HG03060 (cell line): ENCODE measurements at regions not wholly inside any gene's neighbourhood (a gene's known extent, or its start where the extent isn't known, plus 50 kb on each side); places are given as distances from the start of the nearest gene placed in this dataset.

Source experiments
- ATAC-seq: cut with Tn5 transposase; IDR thresholded peaks from one replicate; pipeline ENCODE4 v1.9.1; 2021; ENCODE audit warnings: low read depth, moderate number of reproducible peaks; ENCODE audit not compliant: unreplicated experiment

- no peak for ATAC-seq
Measured at GRCh38 chr12:93127582-93128331, 198.7 kb upstream of the EEA1 start.

GRCh38 chr12:93128332-93128707 lies 199.2 kb upstream of the EEA1 start:
- ATAC-seq, result no peak

GRCh38 chr12:93130366-93131054 lies 201.4 kb upstream of the EEA1 start:
- ATAC-seq, result no peak

GRCh38 chr12:93133361-93133760 lies 204.3 kb upstream of the EEA1 start:
- no peak for ATAC-seq

GRCh38 chr12:93134175-93134890 lies 205.2 kb upstream of the EEA1 start:
- no peak for ATAC-seq

GRCh38 chr12:93134893-93135285 lies 205.8 kb upstream of the EEA1 start:
- no peak for ATAC-seq

GRCh38 chr12:93135286-93136239 lies 206.5 kb upstream of the EEA1 start:
- ATAC-seq, result no peak

GRCh38 chr12:93136253-93137055 lies 207.4 kb upstream of the EEA1 start:
- ATAC-seq, result no peak

GRCh38 chr12:93137656-93138612 lies 208.8 kb upstream of the EEA1 start:
- ATAC-seq, result peak; percentile 41

- peak; percentile 42 for ATAC-seq
Measured at GRCh38 chr12:93139028-93139665, 210.1 kb upstream of the EEA1 start.

GRCh38 chr12:93140325-93140724 lies 211.2 kb upstream of the EEA1 start:
- ATAC-seq, result no peak

GRCh38 chr12:93140801-93141200 lies 211.7 kb upstream of the EEA1 start:
- ATAC-seq, result no peak

- ATAC-seq, result no peak
Measured at GRCh38 chr12:93142881-93143280, 213.8 kb upstream of the EEA1 start.

GRCh38 chr12:93144109-93144508 lies 215.0 kb upstream of the EEA1 start:
- ATAC-seq, result no peak

GRCh38 chr12:93145086-93145485 lies 216.0 kb upstream of the EEA1 start:
- ATAC-seq, result no peak

GRCh38 chr12:93146263-93146939 lies 217.3 kb upstream of the EEA1 start:
- no peak for ATAC-seq

GRCh38 chr12:93146970-93147369 lies 217.9 kb upstream of the EEA1 start:
- ATAC-seq, result no peak
